GM13977 (cell line): ENCODE measurements at regions not wholly inside any gene's neighbourhood (a gene's known extent, or its start where the extent isn't known, plus 50 kb on each side); places are given as distances from the start of the nearest gene placed in this dataset.
"Not testable (repeated sequence)": the region's sequence is repeated elsewhere in the genome, so short reads cannot be mapped to it uniquely, and the experiment has no call there.

Source experiments
- DNase-seq: peaks from one replicate; pipeline ENCODE4 v3.0.0; 2012; ENCODE audit warnings: low spot score
- in situ Hi-C: fragments of 300-500 bp; cut with MboI; formaldehyde crosslinking; loops from one replicate; pipeline ENCODE4 v1.12.0; 2022; ENCODE audit warnings: low sequenced_read_pairs, low pct_unique_long_range_greater_than_20kb, mixed read lengths, inconsistent platforms; ENCODE audit not compliant: unreplicated experiment
- TF ChIP-seq, protein P1 (sequence below): IDR thresholded peaks from 2 replicates; pipeline ENCODE4 v1.5.1; 2012; ENCODE audit warnings: mild to moderate bottlenecking, control low read depth; ENCODE audit not compliant: insufficient read depth; ENCODE audit errors: extremely low read depth, missing control alignments

DNA sequence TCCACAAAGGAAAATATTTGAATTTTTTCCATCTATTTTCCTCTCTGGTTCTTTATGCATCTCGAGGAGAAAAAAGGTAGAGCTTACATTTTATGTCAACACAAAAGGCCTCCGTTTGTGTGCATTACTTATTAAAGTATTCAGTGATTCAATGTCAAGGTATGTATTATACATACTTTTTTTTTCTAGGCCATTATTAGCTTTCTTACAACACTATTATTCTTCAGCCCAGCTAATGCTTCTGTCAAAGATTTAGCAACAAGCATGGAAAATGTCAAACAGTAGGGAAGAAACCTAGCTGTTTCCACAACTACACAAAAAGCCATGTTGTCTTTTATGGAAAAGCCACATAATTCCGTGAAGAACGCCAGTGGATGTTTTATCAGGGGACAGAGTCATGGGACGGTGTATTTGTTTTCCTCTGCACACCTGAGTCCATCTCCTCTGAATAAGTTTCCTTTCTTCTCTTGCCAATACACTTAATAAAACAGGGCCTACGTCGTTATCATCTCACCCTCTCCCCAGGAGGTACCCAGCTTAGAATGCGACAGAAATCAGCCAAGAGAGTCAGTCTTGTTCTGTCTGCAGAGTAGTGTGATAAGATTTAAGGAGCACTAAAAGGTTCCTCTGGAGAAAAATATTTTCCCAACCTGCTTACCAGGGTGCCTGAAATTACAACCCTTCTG is 209.7 kb upstream of the AUTS2 start:
- no peak for DNase-seq
- TF ChIP-seq, protein P1, sequence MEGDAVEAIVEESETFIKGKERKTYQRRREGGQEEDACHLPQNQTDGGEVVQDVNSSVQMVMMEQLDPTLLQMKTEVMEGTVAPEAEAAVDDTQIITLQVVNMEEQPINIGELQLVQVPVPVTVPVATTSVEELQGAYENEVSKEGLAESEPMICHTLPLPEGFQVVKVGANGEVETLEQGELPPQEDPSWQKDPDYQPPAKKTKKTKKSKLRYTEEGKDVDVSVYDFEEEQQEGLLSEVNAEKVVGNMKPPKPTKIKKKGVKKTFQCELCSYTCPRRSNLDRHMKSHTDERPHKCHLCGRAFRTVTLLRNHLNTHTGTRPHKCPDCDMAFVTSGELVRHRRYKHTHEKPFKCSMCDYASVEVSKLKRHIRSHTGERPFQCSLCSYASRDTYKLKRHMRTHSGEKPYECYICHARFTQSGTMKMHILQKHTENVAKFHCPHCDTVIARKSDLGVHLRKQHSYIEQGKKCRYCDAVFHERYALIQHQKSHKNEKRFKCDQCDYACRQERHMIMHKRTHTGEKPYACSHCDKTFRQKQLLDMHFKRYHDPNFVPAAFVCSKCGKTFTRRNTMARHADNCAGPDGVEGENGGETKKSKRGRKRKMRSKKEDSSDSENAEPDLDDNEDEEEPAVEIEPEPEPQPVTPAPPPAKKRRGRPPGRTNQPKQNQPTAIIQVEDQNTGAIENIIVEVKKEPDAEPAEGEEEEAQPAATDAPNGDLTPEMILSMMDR: no peak
- in situ Hi-C loops: no loop called here

DNA sequence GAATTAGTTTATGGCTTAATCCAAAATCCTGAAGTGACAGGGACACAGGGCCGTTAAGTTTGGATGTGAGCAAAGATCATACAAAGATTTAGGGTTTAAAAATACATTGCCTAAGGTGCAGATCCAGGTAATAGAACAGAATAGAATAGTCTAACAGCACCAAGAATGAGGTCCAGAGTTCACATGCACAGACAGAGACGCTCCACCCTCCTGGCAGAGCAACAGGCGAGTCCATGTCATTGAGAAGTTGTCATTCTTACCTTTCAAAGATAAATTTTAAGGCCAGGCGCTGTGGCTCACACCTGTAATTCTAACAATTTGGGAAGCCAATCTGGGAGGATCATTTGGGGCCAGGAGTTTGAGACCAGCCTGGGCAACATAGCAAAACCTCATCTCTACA is 209.1 kb upstream of the AUTS2 start:
- TF ChIP-seq, protein P1: no peak
- DNase-seq: no peak
- in situ Hi-C loops: no loop called here

DNA sequence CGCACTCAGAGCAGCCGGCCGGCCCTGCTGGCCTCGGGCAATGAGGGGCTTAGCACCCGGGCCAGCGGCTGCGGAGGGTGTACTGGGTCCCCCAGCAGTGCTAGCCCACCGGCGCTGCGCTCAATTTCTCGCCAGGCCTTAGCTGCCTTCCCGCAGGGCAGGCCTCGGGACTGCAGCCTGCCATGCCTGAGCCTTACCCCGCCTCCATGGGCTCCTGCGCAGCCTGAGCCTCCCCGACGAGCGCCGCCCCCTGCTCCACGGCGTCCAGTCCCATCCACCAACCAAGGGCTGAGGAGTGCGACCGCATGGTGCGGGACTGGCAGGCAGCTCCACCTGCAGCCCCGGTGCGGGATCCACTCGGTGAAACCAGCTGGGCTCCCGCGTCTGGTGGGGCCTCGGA is 204.4 kb upstream of the AUTS2 start:
- DNase-seq, in situ Hi-C loops: not testable (repeated sequence)

DNA sequence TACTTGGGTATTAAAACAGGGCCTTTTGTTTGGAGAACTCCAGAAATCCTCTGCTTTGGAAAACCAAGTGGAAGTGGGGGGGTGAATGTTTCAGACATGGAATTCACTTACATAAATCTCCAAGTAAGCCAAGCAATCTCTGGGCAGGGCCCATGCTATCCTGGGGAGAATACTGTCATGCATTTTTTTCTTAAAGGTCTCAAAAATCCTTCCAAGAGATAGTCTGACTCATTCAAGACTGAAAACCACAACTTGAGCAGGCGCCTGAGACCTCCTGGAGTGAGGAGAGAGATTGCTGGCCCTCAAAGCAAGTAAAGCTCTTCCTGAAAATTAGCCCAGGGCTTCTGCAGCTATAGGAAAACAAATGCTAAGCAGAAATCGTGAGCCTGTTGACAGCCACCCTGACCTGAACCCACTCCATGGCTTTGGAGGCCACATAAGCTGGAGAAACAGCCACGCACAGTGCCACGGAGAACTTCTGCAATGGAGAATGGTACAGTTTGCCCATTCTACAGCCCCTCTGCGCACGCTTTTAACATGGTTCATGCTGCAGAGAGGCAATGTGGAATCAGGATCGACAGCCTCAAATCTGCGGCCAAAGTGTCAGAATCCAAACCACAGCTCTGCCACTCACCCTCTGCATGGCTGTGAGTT is 203.1 kb upstream of the AUTS2 start:
- TF ChIP-seq, protein P1: no peak
- DNase-seq: no peak
- in situ Hi-C loops: no loop called here

DNA sequence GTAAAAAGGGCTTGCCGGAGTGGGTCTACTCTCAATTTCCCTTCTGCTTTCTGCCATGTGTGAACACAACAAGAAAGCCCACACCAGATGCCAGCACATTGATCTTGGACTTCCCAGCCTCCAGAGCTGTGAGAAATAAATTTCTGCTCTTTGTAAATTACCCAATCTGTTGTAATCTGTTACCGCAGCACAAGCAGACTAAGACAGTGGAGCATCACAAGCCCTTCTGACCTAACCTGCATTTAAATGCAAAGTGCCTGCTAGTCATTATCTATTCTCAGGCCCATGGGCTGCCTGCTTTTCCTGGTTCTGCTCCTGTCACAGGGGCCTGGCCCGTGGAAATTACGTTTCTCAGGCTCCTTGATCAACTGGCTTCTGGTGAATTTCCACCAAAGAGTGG is 199.3 kb upstream of the AUTS2 start:
- no peak for DNase-seq
- TF ChIP-seq, protein P1: no peak
- in situ Hi-C loops: no loop called here

DNA sequence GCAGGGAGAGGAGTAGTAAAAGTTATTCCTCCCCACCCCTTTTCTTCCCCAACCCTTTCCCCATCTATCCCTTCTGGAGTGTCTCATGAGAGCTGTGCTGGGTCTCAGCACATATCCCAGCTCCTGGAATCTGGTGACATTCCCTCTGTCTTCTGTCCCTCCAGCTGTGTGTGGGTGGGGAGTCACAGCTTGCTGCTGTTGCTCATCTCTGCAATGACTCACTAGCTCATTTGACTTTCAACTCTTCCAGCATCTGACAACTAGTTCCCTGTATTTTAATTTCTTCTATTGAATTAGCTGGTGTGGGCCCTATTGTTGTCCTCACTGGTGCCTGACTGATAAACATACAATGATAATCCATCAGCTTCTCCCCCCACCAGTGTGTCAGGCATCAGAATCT is 198.9 kb upstream of the AUTS2 start:
- in situ Hi-C loops: no loop called here
- no peak for DNase-seq
- TF ChIP-seq, protein P1: no peak

DNA sequence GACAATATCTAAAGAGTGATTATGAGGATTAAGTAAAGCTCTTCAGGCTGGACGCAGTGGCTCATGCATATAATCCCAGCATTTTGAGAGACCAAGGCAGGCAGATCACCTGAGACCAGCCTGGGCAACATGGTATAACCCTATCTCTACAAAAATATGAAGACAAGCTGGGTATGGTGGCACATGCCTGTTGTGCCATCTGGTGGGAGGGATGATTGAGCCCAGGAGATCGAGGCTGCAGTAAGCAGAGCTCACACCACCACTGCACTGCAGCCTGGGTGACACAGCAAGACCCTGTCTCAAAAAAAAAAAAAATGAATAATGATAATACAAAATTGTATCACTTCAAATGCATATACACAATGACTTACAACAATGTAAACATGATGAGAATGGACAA is 195.6 kb upstream of the AUTS2 start:
- in situ Hi-C loops: no loop called here
- no peak for DNase-seq

More for the DNA sequence above, 195.6 kb upstream of the AUTS2 start:
- TF ChIP-seq, protein P1: no peak
